ENCODE measurements at regions not wholly inside any gene's neighbourhood (a gene's known extent, or its start where the extent isn't known, plus 50 kb on each side); places are given as distances from the start of the nearest gene placed in this dataset.

DNA sequence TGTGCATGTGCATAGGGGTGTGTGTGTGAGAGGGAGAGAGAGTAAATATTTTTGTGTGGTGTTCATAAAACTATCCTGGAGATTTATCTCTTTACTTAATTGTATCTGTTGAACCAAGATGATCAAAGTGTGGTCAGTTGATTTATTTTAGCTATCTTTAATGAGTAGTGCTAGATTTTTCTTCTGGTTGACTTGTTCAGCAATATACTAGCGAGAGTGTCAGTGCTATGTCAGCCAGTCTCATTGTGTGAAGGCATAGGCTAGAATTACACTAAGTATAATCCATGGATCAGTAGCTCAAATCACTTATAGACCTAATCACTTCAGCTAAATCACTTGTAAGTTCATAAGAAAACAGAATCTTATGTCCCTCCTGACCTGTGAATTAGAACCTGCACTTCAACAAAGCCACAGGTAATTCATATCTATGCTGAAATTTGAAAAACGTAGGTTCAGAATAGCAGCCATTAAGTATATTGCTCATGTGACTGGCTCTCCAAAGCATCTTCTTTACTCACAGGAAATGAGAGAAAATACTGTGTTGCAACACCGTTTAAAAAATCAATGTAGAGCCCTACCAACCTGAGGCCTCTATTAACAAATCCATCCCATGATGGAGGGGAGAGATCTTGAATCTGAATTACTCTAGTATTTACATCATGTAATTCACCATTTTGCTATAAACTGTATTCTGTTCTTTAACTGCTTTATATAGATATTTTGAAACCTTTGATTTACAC, 203.1 kb upstream of the ACTBL2 start:
- Histone ChIP-seq H3K27me3 (ENCODE audit: control insufficient read depth, insufficient read depth, low read length) (no peaks in the 10 kb centered on the region), H3K27ac (ENCODE audit: low read depth, low read length) (no peak overlapping the region), H3K9me3 (ENCODE audit: control insufficient read depth, insufficient read depth, low read depth, low read length) (no peaks in the 10 kb centered on the region), H3K36me3 (ENCODE audit: control insufficient read depth, insufficient read depth, low read length) (no peaks in the 10 kb centered on the region), H3K4me1 (ENCODE audit: control insufficient read depth, insufficient read depth, low read length) (no peaks in the 10 kb centered on the region), H3K9ac (ENCODE audit: low read length) (no peak overlapping the region), H3K4me3 (ENCODE audit: low read depth, low read length) (no peak overlapping the region)

DNA sequence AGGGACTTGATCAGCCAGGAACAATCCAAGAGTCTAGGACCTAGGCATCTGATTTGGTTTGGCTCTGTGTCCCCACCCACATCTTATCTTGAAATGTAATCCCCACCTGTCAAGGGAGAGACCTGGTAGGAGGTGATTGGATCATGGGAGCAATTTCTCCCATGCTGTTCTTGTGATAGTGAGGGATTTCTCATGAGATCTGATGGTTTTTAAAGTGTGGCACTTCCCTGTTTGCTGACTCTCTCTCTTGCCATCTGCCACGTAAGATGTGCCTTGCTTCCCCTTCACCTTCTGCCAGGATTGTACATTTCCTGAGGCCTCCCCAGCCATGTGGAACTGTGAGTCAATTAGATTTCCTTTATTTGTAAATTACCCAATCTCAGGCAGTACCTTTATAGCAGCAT, 201.7 kb upstream of the ACTBL2 start:
- no peaks in the 10 kb centered on the region for H3K4me1 ChIP-seq (ENCODE audit: control insufficient read depth, insufficient read depth, low read length)
- H3K9ac ChIP-seq (ENCODE audit: low read length): no peak overlapping the region
- H3K27me3 ChIP-seq (ENCODE audit: control insufficient read depth, insufficient read depth, low read length): no peaks in the 10 kb centered on the region
- no peak overlapping the region for H3K27ac ChIP-seq (ENCODE audit: low read depth, low read length)
- no peaks in the 10 kb centered on the region for H3K36me3 ChIP-seq (ENCODE audit: control insufficient read depth, insufficient read depth, low read length)
- no peaks in the 10 kb centered on the region for H3K9me3 ChIP-seq (ENCODE audit: control insufficient read depth, insufficient read depth, low read depth, low read length)
- H3K4me3 ChIP-seq (ENCODE audit: low read depth, low read length): no peak overlapping the region

DNA sequence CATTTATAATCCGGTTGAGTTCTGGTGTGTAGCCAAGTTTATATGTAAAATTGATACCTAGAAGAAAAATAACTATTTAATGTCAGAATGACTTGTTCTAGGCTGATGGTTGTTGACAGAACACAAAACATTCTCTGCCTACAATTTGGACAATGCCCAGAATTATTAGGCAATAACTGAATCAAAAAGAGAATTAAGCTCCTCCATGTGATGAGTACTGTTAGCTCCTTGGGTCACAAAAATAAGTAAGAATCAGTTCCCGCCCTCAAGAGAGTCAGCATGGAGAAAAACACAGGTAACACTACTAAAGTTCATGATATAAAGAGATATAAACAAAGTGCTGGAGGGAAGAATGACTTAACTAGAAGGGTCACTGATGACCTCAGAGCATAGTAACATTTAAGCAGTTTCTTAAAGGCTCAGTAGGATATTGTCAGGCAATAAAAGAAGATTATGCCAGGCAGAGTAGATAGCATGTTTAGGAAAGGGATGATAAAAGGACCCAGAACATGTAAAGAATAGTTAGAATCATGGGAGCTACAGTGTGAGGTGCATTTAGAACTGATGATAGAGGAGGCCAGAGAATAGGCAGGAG, 200.5 kb upstream of the ACTBL2 start:
- Histone ChIP-seq H3K27me3 (ENCODE audit: control insufficient read depth, insufficient read depth, low read length) (no peaks in the 10 kb centered on the region), H3K9ac (ENCODE audit: low read length) (no peak overlapping the region), H3K27ac (ENCODE audit: low read depth, low read length) (no peak overlapping the region), H3K36me3 (ENCODE audit: control insufficient read depth, insufficient read depth, low read length) (no peaks in the 10 kb centered on the region), H3K4me3 (ENCODE audit: low read depth, low read length) (no peak overlapping the region), H3K4me1 (ENCODE audit: control insufficient read depth, insufficient read depth, low read length) (no peaks in the 10 kb centered on the region), H3K9me3 (ENCODE audit: control insufficient read depth, insufficient read depth, low read depth, low read length) (no peaks in the 10 kb centered on the region)

DNA sequence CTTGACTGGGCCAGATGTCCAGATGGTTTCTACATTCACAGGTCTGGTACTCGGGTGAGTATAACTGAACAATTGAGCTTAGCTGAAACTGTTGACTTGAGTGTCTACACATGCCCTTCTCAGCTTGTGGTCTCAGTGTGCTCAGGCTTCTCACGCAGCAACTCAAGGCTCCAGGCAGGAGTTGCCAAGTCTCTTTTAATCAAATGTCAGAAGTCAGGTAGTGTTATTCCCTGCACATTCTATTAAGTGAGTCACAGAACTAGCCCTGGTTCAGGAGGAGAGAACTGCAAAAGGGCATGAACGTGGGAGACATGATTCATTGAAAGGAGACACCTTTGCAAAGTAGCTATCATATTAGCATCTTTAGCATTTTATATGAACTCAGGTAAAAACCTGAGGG, 199.3 kb upstream of the ACTBL2 start:
- no peak overlapping the region for H3K9ac ChIP-seq (ENCODE audit: low read length)
- no peaks in the 10 kb centered on the region for H3K4me1 ChIP-seq (ENCODE audit: control insufficient read depth, insufficient read depth, low read length)
- no peaks in the 10 kb centered on the region for H3K27me3 ChIP-seq (ENCODE audit: control insufficient read depth, insufficient read depth, low read length)
- H3K27ac ChIP-seq (ENCODE audit: low read depth, low read length): no peak overlapping the region
- no peaks in the 10 kb centered on the region for H3K9me3 ChIP-seq (ENCODE audit: control insufficient read depth, insufficient read depth, low read depth, low read length)
- H3K4me3 ChIP-seq (ENCODE audit: low read depth, low read length): no peak overlapping the region
- H3K36me3 ChIP-seq (ENCODE audit: control insufficient read depth, insufficient read depth, low read length): no peaks in the 10 kb centered on the region

DNA sequence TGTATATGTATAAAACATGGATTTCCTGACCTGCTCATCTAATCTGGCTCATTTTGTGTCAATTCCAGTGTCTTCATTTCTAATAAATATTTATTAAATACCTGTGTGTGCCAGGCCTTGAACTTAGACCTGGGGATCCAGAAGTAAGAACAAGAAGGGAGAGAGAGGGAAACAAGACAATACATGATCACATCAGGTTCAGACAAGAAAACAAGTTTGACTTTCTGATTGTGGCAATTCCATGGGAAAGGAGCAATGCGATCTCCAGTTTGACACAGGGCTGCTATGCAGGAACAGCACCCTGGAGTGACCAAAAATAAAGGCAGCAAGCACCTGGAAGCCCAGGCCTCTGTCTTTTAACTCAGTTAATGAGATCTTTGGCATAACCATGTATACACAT, 198.1 kb upstream of the ACTBL2 start:
- no peak overlapping the region for H3K4me3 ChIP-seq (ENCODE audit: low read depth, low read length)

DNA sequence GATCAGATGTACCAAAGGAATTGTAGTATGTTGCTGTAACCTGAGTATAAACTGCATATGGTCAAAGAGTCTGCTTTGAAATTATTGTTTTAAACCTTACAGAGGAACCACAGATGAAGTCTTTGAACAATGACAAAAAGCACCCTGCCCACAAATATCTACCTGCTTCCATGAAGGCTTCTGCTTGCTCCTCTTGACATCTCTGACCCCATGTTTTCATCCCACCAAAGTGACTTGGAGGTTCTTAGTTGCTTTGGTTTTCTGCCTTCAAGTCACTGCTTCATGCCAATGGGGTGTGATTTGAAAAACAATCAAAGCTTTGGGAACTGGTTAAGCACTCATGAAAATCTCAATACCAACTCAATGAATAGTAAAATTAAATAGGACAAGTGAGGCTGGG, 194.6 kb upstream of the ACTBL2 start:
- Histone ChIP-seq H3K9me3 (ENCODE audit: control insufficient read depth, insufficient read depth, low read depth, low read length) (no peaks in the 10 kb centered on the region), H3K27me3 (ENCODE audit: control insufficient read depth, insufficient read depth, low read length) (no peaks in the 10 kb centered on the region), H3K9ac (ENCODE audit: low read length) (no peak overlapping the region), H3K4me1 (ENCODE audit: control insufficient read depth, insufficient read depth, low read length) (no peaks in the 10 kb centered on the region), H3K36me3 (ENCODE audit: control insufficient read depth, insufficient read depth, low read length) (no peaks in the 10 kb centered on the region), H3K4me3 (ENCODE audit: low read depth, low read length) (no peak overlapping the region), H3K27ac (ENCODE audit: low read depth, low read length) (no peak overlapping the region)

More for the DNA sequence above, 198.1 kb upstream of the ACTBL2 start:
- Histone ChIP-seq H3K4me1 (ENCODE audit: control insufficient read depth, insufficient read depth, low read length) (no peaks in the 10 kb centered on the region), H3K9me3 (ENCODE audit: control insufficient read depth, insufficient read depth, low read depth, low read length) (no peaks in the 10 kb centered on the region), H3K36me3 (ENCODE audit: control insufficient read depth, insufficient read depth, low read length) (no peaks in the 10 kb centered on the region), H3K27me3 (ENCODE audit: control insufficient read depth, insufficient read depth, low read length) (no peaks in the 10 kb centered on the region), H3K9ac (ENCODE audit: low read length) (no peak overlapping the region), H3K27ac (ENCODE audit: low read depth, low read length) (no peak overlapping the region)

DNA sequence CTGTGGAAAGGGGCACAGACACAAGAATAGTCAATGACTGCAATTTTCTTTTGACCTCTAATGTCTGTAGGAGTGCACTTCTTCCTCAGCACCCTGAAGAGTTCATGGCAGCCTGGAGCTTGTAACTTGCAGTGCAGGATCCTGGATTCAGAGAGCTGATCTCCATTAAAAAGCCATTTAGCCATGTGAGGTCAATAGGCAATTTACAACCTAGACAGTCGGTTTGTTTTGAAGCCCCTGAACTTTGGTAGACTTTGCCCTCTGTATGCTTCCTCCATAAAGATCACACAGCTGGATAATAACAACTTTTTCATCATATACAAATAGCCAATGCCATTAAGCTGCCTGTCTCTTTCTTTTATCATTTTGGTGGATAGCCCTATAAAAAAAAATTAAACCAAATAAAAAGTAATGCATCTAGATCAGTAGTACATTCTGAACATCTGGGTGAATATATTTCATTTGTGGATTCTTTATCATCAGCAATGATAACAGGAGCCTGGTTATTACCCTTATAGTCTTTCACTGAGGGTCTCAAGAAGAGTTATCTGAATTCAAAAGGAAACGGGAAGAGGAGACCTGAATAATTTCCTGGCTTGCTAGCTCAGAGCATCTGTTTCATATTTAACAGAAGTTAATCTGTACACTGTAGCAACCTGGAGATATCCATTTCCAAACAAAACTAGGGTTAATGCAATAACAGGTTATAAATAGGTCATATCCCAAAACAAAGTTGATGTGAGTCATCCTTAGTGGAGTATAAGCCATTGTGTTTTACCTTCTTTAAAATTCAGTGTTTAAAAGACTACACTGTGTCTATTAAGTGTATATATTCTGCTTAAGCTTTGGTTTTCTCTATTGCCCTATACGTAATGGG, 193.8 kb upstream of the ACTBL2 start:
- Histone ChIP-seq H3K4me3 (ENCODE audit: low read depth, low read length) (no peak overlapping the region), H3K9ac (ENCODE audit: low read length) (no peak overlapping the region), H3K27me3 (ENCODE audit: control insufficient read depth, insufficient read depth, low read length) (no peaks in the 10 kb centered on the region), H3K9me3 (ENCODE audit: control insufficient read depth, insufficient read depth, low read depth, low read length) (no peaks in the 10 kb centered on the region), H3K36me3 (ENCODE audit: control insufficient read depth, insufficient read depth, low read length) (no peaks in the 10 kb centered on the region), H3K4me1 (ENCODE audit: control insufficient read depth, insufficient read depth, low read length) (no peaks in the 10 kb centered on the region), H3K27ac (ENCODE audit: low read depth, low read length) (no peak overlapping the region)

DNA sequence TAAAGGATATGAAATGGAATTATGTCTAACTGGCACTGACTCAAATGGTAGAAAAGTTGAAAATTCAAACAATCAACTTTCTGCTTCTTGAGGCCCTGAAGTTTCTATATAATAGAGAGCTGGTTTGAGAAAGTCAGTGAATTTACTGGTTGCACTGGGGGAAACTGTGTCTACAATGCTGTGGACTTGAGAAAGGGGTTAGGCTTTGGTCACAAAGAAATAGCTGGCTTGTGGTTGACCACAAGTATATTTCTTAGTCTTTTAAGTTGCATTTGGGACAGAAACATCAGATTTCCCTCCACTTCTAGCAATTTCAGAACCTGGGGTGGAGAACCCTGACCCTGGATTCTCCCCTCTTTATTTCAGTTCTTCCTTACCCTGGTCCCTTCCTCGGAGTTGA, 192.6 kb upstream of the ACTBL2 start:
- H3K4me1 ChIP-seq (ENCODE audit: control insufficient read depth, insufficient read depth, low read length): no peaks in the 10 kb centered on the region
- H3K27me3 ChIP-seq (ENCODE audit: control insufficient read depth, insufficient read depth, low read length): no peaks in the 10 kb centered on the region
- no peak overlapping the region for H3K4me3 ChIP-seq (ENCODE audit: low read depth, low read length)
- H3K9me3 ChIP-seq (ENCODE audit: control insufficient read depth, insufficient read depth, low read depth, low read length): no peaks in the 10 kb centered on the region
- H3K36me3 ChIP-seq (ENCODE audit: control insufficient read depth, insufficient read depth, low read length): no peaks in the 10 kb centered on the region
- no peak overlapping the region for H3K9ac ChIP-seq (ENCODE audit: low read length)
- H3K27ac ChIP-seq (ENCODE audit: low read depth, low read length): no peak overlapping the region

DNA sequence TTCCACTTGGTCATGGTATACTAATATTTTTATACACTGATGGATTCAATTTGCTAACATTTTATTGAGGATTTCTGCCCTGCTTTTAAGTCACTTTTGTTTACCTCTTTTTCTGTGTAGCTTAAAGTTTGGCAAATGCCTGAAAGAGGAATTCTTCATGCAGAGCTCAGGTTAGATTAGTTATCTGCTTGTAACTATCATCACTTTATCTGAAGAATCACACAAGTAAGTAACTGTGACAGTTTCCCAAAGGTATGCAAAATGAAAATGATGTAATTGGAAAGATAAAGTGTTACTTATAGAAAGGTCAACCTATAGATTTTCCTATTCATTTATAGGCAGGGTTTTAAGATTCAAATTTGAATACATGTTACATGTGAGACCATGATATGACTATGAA, 188.8 kb upstream of the ACTBL2 start:
- no peak overlapping the region for H3K9ac ChIP-seq (ENCODE audit: low read length)

DNA sequence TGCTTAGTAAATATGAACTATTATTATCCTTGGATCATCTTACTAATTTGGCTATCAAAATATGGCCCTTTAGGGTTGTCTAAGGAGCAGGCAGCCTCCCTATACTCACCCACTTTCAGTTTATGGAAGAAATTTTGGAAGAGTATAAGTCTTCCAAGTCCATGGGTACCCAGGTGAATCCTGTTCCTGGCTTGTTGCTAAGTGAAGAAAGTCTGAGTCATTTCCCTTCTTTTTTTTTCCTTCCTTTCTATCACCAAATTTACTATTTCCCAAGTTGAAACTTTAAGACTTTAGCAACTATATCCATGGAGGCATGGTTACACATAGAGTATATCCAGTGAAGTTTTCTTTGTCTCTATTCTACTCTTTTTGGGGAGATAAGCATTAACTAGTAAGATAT, 184.0 kb upstream of the ACTBL2 start:
- Histone ChIP-seq H3K9me3 (ENCODE audit: control insufficient read depth, insufficient read depth, low read depth, low read length) (no peaks in the 10 kb centered on the region), H3K27ac (ENCODE audit: low read depth, low read length) (no peak overlapping the region), H3K4me3 (ENCODE audit: low read depth, low read length) (no peak overlapping the region), H3K9ac (ENCODE audit: low read length) (no peak overlapping the region), H3K27me3 (ENCODE audit: control insufficient read depth, insufficient read depth, low read length) (no peaks in the 10 kb centered on the region), H3K4me1 (ENCODE audit: control insufficient read depth, insufficient read depth, low read length) (no peaks in the 10 kb centered on the region), H3K36me3 (ENCODE audit: control insufficient read depth, insufficient read depth, low read length) (no peaks in the 10 kb centered on the region)

More for the DNA sequence above, 188.8 kb upstream of the ACTBL2 start:
- H3K4me1 ChIP-seq (ENCODE audit: control insufficient read depth, insufficient read depth, low read length): no peaks in the 10 kb centered on the region
- no peaks in the 10 kb centered on the region for H3K36me3 ChIP-seq (ENCODE audit: control insufficient read depth, insufficient read depth, low read length)
- H3K4me3 ChIP-seq (ENCODE audit: low read depth, low read length): no peak overlapping the region
- no peak overlapping the region for H3K27ac ChIP-seq (ENCODE audit: low read depth, low read length)
- H3K27me3 ChIP-seq (ENCODE audit: control insufficient read depth, insufficient read depth, low read length): no peaks in the 10 kb centered on the region
- no peaks in the 10 kb centered on the region for H3K9me3 ChIP-seq (ENCODE audit: control insufficient read depth, insufficient read depth, low read depth, low read length)
